ENCODE measurements at regions not wholly inside any gene's neighbourhood (a gene's known extent, or its start where the extent isn't known, plus 50 kb on each side); places are given as distances from the start of the nearest gene placed in this dataset.

DNA sequence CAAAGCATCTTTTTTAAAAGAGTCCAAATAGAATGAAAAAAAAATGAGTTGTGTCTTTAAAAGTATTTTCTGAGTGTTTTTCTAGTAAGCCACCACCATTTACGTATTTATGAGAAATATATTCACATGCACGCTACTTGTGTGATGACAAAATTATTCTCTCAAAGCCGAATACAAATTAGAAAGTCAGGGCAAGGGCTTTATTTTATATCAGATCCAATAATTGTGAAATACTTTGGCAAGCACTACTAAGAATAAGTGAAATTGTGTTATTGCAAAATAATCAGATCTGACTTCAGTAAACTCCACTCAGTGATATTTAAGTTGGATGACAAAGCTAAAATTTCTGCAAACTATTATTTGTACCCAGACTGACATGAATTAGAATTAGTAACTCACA, 589.3 kb upstream of the KCNMB2 start:
- DNase-seq (ENCODE audit: low spot score), result no peak
- Histone ChIP-seq H3K36me3 (ENCODE audit: insufficient read depth, low read length, poor library complexity, severe bottlenecking) (no peaks in the 10 kb centered on the region), H3K27ac (ENCODE audit: low read depth, low read length, poor library complexity, severe bottlenecking) (no peak overlapping the region), H3K4me3 (ENCODE audit: low read depth, low read length, poor library complexity, severe bottlenecking) (no peak overlapping the region), H3K4me1 (ENCODE audit: insufficient read depth, low read length, poor library complexity, severe bottlenecking) (peaks cover 6% of the 10 kb centered on the region), H3K9me3 (ENCODE audit: low read depth, low read length, poor library complexity, severe bottlenecking) (no peaks in the 10 kb centered on the region), H3K27me3 (replicated peaks; ENCODE audit: insufficient read depth, low read depth, low read length, poor library complexity) (no peaks in the 10 kb centered on the region)
- ChIA-PET CTCF (no interaction called here), POLR2A (ENCODE audit: low non-redundant PET) (no interaction called here)
- no TSS peak for BruUV-seq (replicated peaks)
- TF ChIP-seq EZH2 (IDR thresholded peaks at IDR 0.05; ENCODE audit: borderline replicate concordance, low read depth, low read length, poor library complexity, severe bottlenecking), result no peak
- TF ChIP-seq, protein P1, sequence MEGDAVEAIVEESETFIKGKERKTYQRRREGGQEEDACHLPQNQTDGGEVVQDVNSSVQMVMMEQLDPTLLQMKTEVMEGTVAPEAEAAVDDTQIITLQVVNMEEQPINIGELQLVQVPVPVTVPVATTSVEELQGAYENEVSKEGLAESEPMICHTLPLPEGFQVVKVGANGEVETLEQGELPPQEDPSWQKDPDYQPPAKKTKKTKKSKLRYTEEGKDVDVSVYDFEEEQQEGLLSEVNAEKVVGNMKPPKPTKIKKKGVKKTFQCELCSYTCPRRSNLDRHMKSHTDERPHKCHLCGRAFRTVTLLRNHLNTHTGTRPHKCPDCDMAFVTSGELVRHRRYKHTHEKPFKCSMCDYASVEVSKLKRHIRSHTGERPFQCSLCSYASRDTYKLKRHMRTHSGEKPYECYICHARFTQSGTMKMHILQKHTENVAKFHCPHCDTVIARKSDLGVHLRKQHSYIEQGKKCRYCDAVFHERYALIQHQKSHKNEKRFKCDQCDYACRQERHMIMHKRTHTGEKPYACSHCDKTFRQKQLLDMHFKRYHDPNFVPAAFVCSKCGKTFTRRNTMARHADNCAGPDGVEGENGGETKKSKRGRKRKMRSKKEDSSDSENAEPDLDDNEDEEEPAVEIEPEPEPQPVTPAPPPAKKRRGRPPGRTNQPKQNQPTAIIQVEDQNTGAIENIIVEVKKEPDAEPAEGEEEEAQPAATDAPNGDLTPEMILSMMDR (conservative IDR thresholded peaks at IDR 0.05; ENCODE audit: low read depth, low read length), result no peak
- intact Hi-C loops (cut with micrococcal nuclease; ENCODE audit: unreplicated experiment), result no loop called here

DNA sequence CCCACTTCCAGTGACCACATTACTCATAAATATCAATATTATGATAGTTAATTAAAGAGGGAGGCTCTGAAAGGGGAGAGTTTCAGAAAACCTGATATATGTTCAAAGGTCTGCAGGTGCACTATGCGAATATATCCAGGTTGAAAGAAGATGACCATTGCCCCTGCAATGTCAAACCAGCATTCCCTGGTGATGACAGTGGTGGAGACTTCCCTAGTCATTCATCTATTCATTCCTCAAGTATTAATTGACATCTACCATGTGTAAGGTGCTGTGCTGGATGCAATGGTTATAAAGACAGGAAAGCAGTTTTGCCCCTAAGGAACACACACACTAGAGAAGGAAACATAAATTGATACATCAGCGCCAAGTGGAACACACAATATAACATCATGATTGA, 588.3 kb upstream of the KCNMB2 start:
- DNase-seq (ENCODE audit: low spot score), result no peak
- ChIA-PET CTCF (no interaction called here), POLR2A (ENCODE audit: low non-redundant PET) (no interaction called here)
- intact Hi-C loops (cut with micrococcal nuclease; ENCODE audit: unreplicated experiment), result no loop called here
- no peaks in the 10 kb centered on the region for H3K9me3 ChIP-seq (ENCODE audit: low read depth, low read length, poor library complexity, severe bottlenecking)
- H3K4me1 ChIP-seq (ENCODE audit: insufficient read depth, low read length, poor library complexity, severe bottlenecking), result peaks cover 6% of the 10 kb centered on the region
- TF ChIP-seq, protein P1 (conservative IDR thresholded peaks at IDR 0.05; ENCODE audit: low read depth, low read length), result no peak
- H3K4me3 ChIP-seq (ENCODE audit: low read depth, low read length, poor library complexity, severe bottlenecking), result no peak overlapping the region
- no peaks in the 10 kb centered on the region for H3K27me3 ChIP-seq (replicated peaks; ENCODE audit: insufficient read depth, low read depth, low read length, poor library complexity)
- no TSS peak for BruUV-seq (replicated peaks)
- H3K36me3 ChIP-seq (ENCODE audit: insufficient read depth, low read length, poor library complexity, severe bottlenecking), result no peaks in the 10 kb centered on the region
- H3K27ac ChIP-seq (ENCODE audit: low read depth, low read length, poor library complexity, severe bottlenecking), result no peak overlapping the region

DNA sequence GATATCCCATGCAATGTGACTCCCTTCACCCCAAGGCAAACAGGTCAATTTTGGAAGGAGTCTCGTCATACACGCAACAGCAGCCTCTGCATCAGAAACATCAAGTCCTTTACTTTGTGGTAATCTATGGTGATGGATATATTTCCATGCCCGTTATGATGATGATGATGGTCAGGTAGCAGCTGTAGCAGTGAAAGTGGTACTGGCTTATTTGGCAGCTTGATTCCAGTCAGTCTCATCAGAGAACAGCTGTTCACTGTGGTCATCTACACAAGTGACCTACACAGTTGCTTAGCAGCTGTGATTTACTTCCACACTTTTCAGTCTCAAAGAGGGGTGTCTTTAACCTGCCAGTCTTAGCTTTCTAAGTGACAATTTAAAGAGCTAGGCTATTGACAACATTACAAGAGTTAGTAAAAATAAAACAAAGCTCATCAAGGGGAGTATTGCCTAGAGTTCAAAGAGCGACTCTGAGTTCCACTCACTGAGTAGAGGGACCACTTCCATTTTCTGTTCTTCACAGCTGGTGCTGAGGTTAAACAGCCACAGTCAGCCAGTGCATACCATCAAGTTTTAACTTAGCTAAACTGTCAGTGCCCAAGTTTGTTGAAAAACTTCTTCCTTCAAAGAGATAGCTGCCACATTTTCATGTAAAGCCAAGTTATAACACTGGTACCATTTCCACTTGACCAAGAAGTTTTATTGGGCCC, 587.4 kb upstream of the KCNMB2 start:
- intact Hi-C loops (cut with micrococcal nuclease; ENCODE audit: unreplicated experiment), result no loop called here
- H3K27ac ChIP-seq (ENCODE audit: low read depth, low read length, poor library complexity, severe bottlenecking), result no peak overlapping the region
- POLR2A ChIA-PET (ENCODE audit: low non-redundant PET), result no interaction called here
- TF ChIP-seq, protein P1 (conservative IDR thresholded peaks at IDR 0.05; ENCODE audit: low read depth, low read length), result no peak
- no peak for TF ChIP-seq EZH2 (IDR thresholded peaks at IDR 0.05; ENCODE audit: borderline replicate concordance, low read depth, low read length, poor library complexity, severe bottlenecking)
- H3K9me3 ChIP-seq (ENCODE audit: low read depth, low read length, poor library complexity, severe bottlenecking), result no peaks in the 10 kb centered on the region
- no TSS peak for BruUV-seq (replicated peaks)
- peaks cover 6% of the 10 kb centered on the region for H3K4me1 ChIP-seq (ENCODE audit: insufficient read depth, low read length, poor library complexity, severe bottlenecking)
- no peak overlapping the region for H3K4me3 ChIP-seq (ENCODE audit: low read depth, low read length, poor library complexity, severe bottlenecking)
- no peak for DNase-seq (ENCODE audit: low spot score)
- CTCF ChIA-PET, result no interaction called here
- H3K27me3 ChIP-seq (replicated peaks; ENCODE audit: insufficient read depth, low read depth, low read length, poor library complexity), result no peaks in the 10 kb centered on the region
- H3K36me3 ChIP-seq (ENCODE audit: insufficient read depth, low read length, poor library complexity, severe bottlenecking), result no peaks in the 10 kb centered on the region

All from A673 (cell line).